ENCODE measurements at regions not wholly inside any gene's neighbourhood (a gene's known extent, or its start where the extent isn't known, plus 50 kb on each side); places are given as distances from the start of the nearest gene placed in this dataset.

DNA sequence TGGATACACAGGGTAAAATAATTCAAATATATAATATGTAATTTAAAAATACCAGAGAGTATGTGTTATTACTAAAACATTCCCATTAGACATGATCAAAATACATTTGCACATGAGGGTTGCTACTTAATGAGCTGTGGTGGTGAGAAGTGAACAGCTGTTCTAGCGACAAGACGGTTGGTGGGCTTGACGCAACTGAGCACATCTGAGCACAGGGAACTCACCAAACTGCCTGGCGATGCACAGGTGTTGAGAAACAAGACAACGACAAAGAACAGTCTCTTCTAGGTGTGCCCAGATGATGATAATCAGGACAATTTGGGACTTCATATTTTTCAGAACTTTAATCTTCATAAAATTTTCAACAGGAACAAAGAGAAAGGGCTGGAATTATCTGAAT is 555.1 kb upstream of the SGCG start:
- 96 to 98% methylated on average over 5 of the region's 5 CpGs for WGBS, 2 experiments (ENCODE audit: insufficient coverage in 1 of 2, insufficient read length in 1 of 2)

DNA sequence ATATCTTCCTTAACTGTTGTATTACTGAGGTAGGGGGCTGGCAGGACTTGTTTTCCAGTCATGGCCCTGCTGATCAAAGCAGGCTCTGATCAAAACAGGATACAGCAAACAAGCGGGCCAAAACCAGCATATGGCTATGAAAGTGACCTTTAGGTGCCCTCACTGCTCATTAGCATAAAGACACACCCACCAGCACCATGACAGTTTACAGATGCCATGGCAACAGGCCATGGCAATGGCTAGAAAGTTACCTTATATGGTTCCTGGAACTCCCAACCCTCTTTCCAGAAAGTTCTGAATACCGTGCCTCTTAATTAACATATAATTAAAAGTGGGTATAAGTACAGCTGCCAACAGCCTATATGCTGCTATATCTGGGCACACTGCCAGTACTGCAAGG is 551.4 kb upstream of the SGCG start:
- no peak overlapping the region for H3K4me3 Mint-ChIP-seq
- no peak overlapping the region for H3K27ac ChIP-seq (ENCODE audit: low read depth, low read length)
- TF ChIP-seq, protein P1, sequence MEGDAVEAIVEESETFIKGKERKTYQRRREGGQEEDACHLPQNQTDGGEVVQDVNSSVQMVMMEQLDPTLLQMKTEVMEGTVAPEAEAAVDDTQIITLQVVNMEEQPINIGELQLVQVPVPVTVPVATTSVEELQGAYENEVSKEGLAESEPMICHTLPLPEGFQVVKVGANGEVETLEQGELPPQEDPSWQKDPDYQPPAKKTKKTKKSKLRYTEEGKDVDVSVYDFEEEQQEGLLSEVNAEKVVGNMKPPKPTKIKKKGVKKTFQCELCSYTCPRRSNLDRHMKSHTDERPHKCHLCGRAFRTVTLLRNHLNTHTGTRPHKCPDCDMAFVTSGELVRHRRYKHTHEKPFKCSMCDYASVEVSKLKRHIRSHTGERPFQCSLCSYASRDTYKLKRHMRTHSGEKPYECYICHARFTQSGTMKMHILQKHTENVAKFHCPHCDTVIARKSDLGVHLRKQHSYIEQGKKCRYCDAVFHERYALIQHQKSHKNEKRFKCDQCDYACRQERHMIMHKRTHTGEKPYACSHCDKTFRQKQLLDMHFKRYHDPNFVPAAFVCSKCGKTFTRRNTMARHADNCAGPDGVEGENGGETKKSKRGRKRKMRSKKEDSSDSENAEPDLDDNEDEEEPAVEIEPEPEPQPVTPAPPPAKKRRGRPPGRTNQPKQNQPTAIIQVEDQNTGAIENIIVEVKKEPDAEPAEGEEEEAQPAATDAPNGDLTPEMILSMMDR (conservative IDR thresholded peaks at IDR 0.05), result no peak
- peaks cover 4% of the 10 kb centered on the region for H3K27me3 Mint-ChIP-seq (ENCODE audit: insufficient read depth)
- H3K36me3 ChIP-seq (ENCODE audit: control insufficient read depth, insufficient read depth, low read length), result no peaks in the 10 kb centered on the region
- H3K27ac Mint-ChIP-seq, result no peak overlapping the region
- H3K9ac ChIP-seq (ENCODE audit: extremely low read depth, low read length, poor library complexity, severe bottlenecking), result no peak overlapping the region
- H3K4me1 Mint-ChIP-seq, result no peaks in the 10 kb centered on the region
- H3K27me3 ChIP-seq (ENCODE audit: control insufficient read depth, insufficient read depth, low read length, poor library complexity, severe bottlenecking), result no peaks in the 10 kb centered on the region
- H3K4me1 ChIP-seq (ENCODE audit: control insufficient read depth, insufficient read depth, low read length), result no peaks in the 10 kb centered on the region
- no peak for DNase-seq
- H3K36me3 Mint-ChIP-seq (ENCODE audit: low read depth), result peaks cover 2% of the 10 kb centered on the region
- peaks cover 28% of the 10 kb centered on the region for H3K9me3 Mint-ChIP-seq
- no peaks in the 10 kb centered on the region for H3K9me3 ChIP-seq (ENCODE audit: control insufficient read depth, low read length)
- H3K4me3 ChIP-seq (ENCODE audit: low read length), result no peak overlapping the region
- WGBS, 2 experiments (ENCODE audit: insufficient coverage in 1 of 2, insufficient read length in 1 of 2), result 96 to 100% methylated on average over 1 of the region's 2 CpGs

More for the DNA sequence above, 555.1 kb upstream of the SGCG start:
- Mint-ChIP-seq H3K4me3 (no peak overlapping the region), H3K36me3 (ENCODE audit: low read depth) (peaks cover 2% of the 10 kb centered on the region), H3K4me1 (no peaks in the 10 kb centered on the region), H3K27me3 (ENCODE audit: insufficient read depth) (no peaks in the 10 kb centered on the region), H3K27ac (no peak overlapping the region), H3K9me3 (peaks cover 9% of the 10 kb centered on the region)
- no peak for DNase-seq
- TF ChIP-seq, protein P1 (conservative IDR thresholded peaks at IDR 0.05), result no peak
- no peaks in the 10 kb centered on the region for H3K36me3 ChIP-seq (ENCODE audit: control insufficient read depth, insufficient read depth, low read length)
- no peaks in the 10 kb centered on the region for H3K9me3 ChIP-seq (ENCODE audit: control insufficient read depth, low read length)
- no peak overlapping the region for H3K27ac ChIP-seq (ENCODE audit: low read depth, low read length)
- H3K4me3 ChIP-seq (ENCODE audit: low read length), result no peak overlapping the region
- H3K4me1 ChIP-seq (ENCODE audit: control insufficient read depth, insufficient read depth, low read length), result no peaks in the 10 kb centered on the region
- no peaks in the 10 kb centered on the region for H3K27me3 ChIP-seq (ENCODE audit: control insufficient read depth, insufficient read depth, low read length, poor library complexity, severe bottlenecking)
- no peak overlapping the region for H3K9ac ChIP-seq (ENCODE audit: extremely low read depth, low read length, poor library complexity, severe bottlenecking)

DNA sequence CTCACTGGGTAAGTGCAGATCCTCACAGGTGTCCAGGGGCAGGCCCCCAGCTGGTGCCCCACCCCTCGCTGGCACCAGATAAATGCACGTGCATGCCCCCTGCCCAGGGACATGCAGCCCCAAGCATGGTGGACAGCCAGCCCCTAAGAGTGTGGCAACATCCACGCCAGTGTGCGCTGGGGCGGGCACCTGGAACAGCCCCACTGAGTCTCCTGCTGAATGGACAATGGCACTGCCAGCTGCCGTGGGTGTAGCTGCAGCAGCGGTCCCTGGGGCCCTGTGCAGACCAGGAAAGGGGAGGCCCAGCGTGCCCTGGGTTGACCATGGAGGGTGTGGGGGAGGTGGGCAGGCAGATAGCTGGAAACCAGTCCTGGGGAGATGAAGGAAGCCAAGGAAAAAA is 538.7 kb upstream of the SGCG start:
- Histone ChIP-seq H3K9me3 (ENCODE audit: control insufficient read depth, low read length) (no peaks in the 10 kb centered on the region), H3K27ac (ENCODE audit: low read depth, low read length) (no peak overlapping the region), H3K27me3 (ENCODE audit: control insufficient read depth, insufficient read depth, low read length, poor library complexity, severe bottlenecking) (no peaks in the 10 kb centered on the region), H3K9ac (ENCODE audit: extremely low read depth, low read length, poor library complexity, severe bottlenecking) (no peak overlapping the region), H3K4me3 (ENCODE audit: low read length) (no peak overlapping the region), H3K4me1 (ENCODE audit: control insufficient read depth, insufficient read depth, low read length) (no peaks in the 10 kb centered on the region), H3K36me3 (ENCODE audit: control insufficient read depth, insufficient read depth, low read length) (no peaks in the 10 kb centered on the region)
- Mint-ChIP-seq H3K4me1 (no peaks in the 10 kb centered on the region), H3K36me3 (ENCODE audit: low read depth) (no peaks in the 10 kb centered on the region), H3K27me3 (ENCODE audit: insufficient read depth) (no peaks in the 10 kb centered on the region), H3K4me3 (no peak overlapping the region), H3K27ac (no peak overlapping the region), H3K9me3 (no peaks in the 10 kb centered on the region)
- TF ChIP-seq, protein P1 (conservative IDR thresholded peaks at IDR 0.05), result no peak
- WGBS, 2 experiments (ENCODE audit: insufficient coverage in 1 of 2, insufficient read length in 1 of 2), result 96 to 100% methylated on average over 1 to 8 of the region's 8 CpGs
- DNase-seq, result no peak
